H1 (cell line): ENCODE measurements at regions not wholly inside any gene's neighbourhood (a gene's known extent, or its start where the extent isn't known, plus 50 kb on each side); places are given as distances from the start of the nearest gene placed in this dataset.

Experiments
- CTCF ChIA-PET: fragments of 300-600 bp; sonication (Branson Sonifier 250); formaldehyde crosslinking; loops from one replicate; lab custom pipeline; 2021; ENCODE audit not compliant: partially characterized antibody; lab: Charles Lee
- POLR2A ChIA-PET: fragments of 300-600 bp; sonication (Branson Sonifier 250); formaldehyde crosslinking; loops from one replicate; lab custom pipeline; 2021; ENCODE audit warnings: inconsistent platforms; ENCODE audit not compliant: partially characterized antibody; lab: Charles Lee
- DNase-seq, 2 experiments: peaks; one replicate each; pipeline versions ENCODE4 v3.0.0 to v3.0.0-alpha.2; 2010 to 2022; ENCODE audit warnings: low spot score in 2 of 2, low read depth in 1 of 2, mixed read lengths in 1 of 2
- FAIRE-seq: peaks from 2 replicates; lab custom pipeline; 2011; peaks lifted over from hg19 to GRCh38; lab: Jason Lieb, UNC
- H2AFZ ChIP-seq: 2 replicates; pipeline ENCODE4 v1.8.1; 2012; ENCODE audit warnings: low read length, inconsistent platforms
- H2AK5ac ChIP-seq: 2 replicates; pipeline ENCODE4 v1.6.1; 2013; ENCODE audit warnings: low read depth, low read length
- H2BK120ac ChIP-seq: replicated peaks from 2 replicates; pipeline ENCODE3; 2013; ENCODE audit warnings: low read depth, low read length, inconsistent platforms
- H2BK12ac ChIP-seq: 2 replicates; pipeline ENCODE4 v1.6.1; 2013; ENCODE audit warnings: low read depth, low read length
- H2BK15ac ChIP-seq: 2 replicates; pipeline ENCODE4 v1.6.1; 2013; ENCODE audit warnings: low read length
- H2BK20ac ChIP-seq: 2 replicates; pipeline ENCODE4 v1.6.1; 2013; ENCODE audit warnings: low read length
- H2BK5ac ChIP-seq: 2 replicates; pipeline ENCODE4 v1.6.1; 2013; ENCODE audit warnings: low read depth, low read length
- H3K14ac ChIP-seq: 2 replicates; pipeline ENCODE4 v1.6.1; 2013; ENCODE audit warnings: inconsistent platforms; ENCODE audit not compliant: insufficient read length
- H3K18ac ChIP-seq: 2 replicates; pipeline ENCODE4 v1.6.1; 2013; ENCODE audit warnings: low read length; ENCODE audit errors: extremely low read depth
- H3K23ac ChIP-seq: 2 replicates; pipeline ENCODE4 v1.6.1; 2013; ENCODE audit warnings: inconsistent platforms; ENCODE audit not compliant: insufficient read length
- H3K23me2 ChIP-seq: 2 replicates; pipeline ENCODE4 v1.6.1; 2013; ENCODE audit warnings: low read depth, low read length
- H3K27ac ChIP-seq: 2 replicates; pipeline ENCODE4 v1.6.1; 2011; ENCODE audit warnings: low read depth, low read length, inconsistent platforms
- H3K27me3 ChIP-seq, 4 experiments: replicated peaks in 1 of 4; 1 replicate in 1 of 4; 2 replicates in 3 of 4; pipeline versions ENCODE4 v1.6.1 to v1.8.1; 2011 to 2013; ENCODE audit warnings: low read length in 3 of 4, mild to moderate bottlenecking in 3 of 4, inconsistent platforms in 2 of 4, mixed read lengths in 2 of 4, moderate library complexity in 1 of 4; ENCODE audit not compliant: control insufficient read depth in 3 of 4, insufficient read depth in 3 of 4; ENCODE audit errors: extremely low read depth in 1 of 4
- H3K36me3 ChIP-seq, 4 experiments: 2 replicates each; pipeline versions ENCODE4 v1.6.1 to v1.8.1; 2011 to 2013; ENCODE audit warnings: mild to moderate bottlenecking in 4 of 4, low read length in 3 of 4, moderate library complexity in 2 of 4, control low read depth in 1 of 4, inconsistent platforms in 1 of 4; ENCODE audit not compliant: insufficient read depth in 4 of 4, control insufficient read depth in 2 of 4
- H3K4ac ChIP-seq: replicated peaks from 2 replicates; pipeline ENCODE3; 2013; ENCODE audit warnings: low read length, low read depth, mixed read lengths, inconsistent platforms; ENCODE audit not compliant: insufficient read length
- H3K4me1 ChIP-seq, 4 experiments: replicated peaks in 1 of 4; 1 replicate in 1 of 4; 2 replicates in 3 of 4; pipeline versions ENCODE4 v1.6.1 to v1.8.1; 2011 to 2013; ENCODE audit warnings: low read length in 3 of 4, inconsistent platforms in 2 of 4, mixed read lengths in 1 of 4; ENCODE audit not compliant: insufficient read depth in 4 of 4, control insufficient read depth in 3 of 4
- H3K4me2 ChIP-seq, 2 experiments: 2 replicates each; pipeline versions ENCODE4 v1.6.1 to v1.8.1; 2011 to 2013; ENCODE audit warnings: low read depth in 2 of 2, low read length in 2 of 2, control low read depth in 1 of 2, inconsistent platforms in 1 of 2, mild to moderate bottlenecking in 1 of 2; ENCODE audit not compliant: insufficient read depth in 1 of 2
- H3K4me3 ChIP-seq, 4 experiments: fragments of 200-600, 300-600 bp in 1 of 4; sonication (generic), shearing (Covaris generic), sonication (Bioruptor Twin) in 1 of 4; 2 replicates each; pipeline versions ENCODE4 v1.5.1 to v1.8.1; 2011 to 2016; ENCODE audit warnings: low read length in 4 of 4, low read depth in 3 of 4, control low read depth in 2 of 4, inconsistent platforms in 2 of 4, mild to moderate bottlenecking in 2 of 4, mixed read lengths in 1 of 4, moderate library complexity in 1 of 4; ENCODE audit not compliant: insufficient read depth in 2 of 4; ENCODE audit errors: extremely low read depth in 1 of 4
- H3K56ac ChIP-seq: replicated peaks from 2 replicates; pipeline ENCODE3; 2013; ENCODE audit warnings: low read depth, mild to moderate bottlenecking, mixed read lengths, low read length, inconsistent platforms; ENCODE audit not compliant: insufficient read length
- H3K79me1 ChIP-seq: 2 replicates; pipeline ENCODE4 v1.6.1; 2013; ENCODE audit warnings: low read depth, low read length, control low read depth
- H3K79me2 ChIP-seq, 2 experiments: 2 replicates each; pipeline versions ENCODE4 v1.6.1 to v1.8.1; 2012 to 2013; ENCODE audit warnings: low read length in 2 of 2, mild to moderate bottlenecking in 2 of 2, inconsistent platforms in 1 of 2; ENCODE audit not compliant: insufficient read depth in 2 of 2, control insufficient read depth in 1 of 2
- H3K9ac ChIP-seq, 4 experiments: replicated peaks in 1 of 4; 1 replicate in 1 of 4; 2 replicates in 3 of 4; pipeline versions ENCODE4 v1.6.1 to v1.8.1; 2011 to 2013; ENCODE audit warnings: low read depth in 3 of 4, low read length in 3 of 4, control low read depth in 2 of 4, mild to moderate bottlenecking in 2 of 4, moderate library complexity in 2 of 4, inconsistent platforms in 1 of 4; ENCODE audit errors: extremely low read depth in 1 of 4
- H3K9me3 ChIP-seq, 2 experiments: 2 replicates each; pipeline versions ENCODE4 v1.6.1 to v1.8.1; 2012 to 2013; ENCODE audit warnings: mild to moderate bottlenecking in 2 of 2, moderate library complexity in 2 of 2, control low read depth in 1 of 2, inconsistent platforms in 1 of 2, low read depth in 1 of 2, low read length in 1 of 2, mixed read lengths in 1 of 2; ENCODE audit not compliant: insufficient read depth in 2 of 2
- H4K20me1 ChIP-seq, 2 experiments: replicated peaks in 1 of 2; 2 replicates each; pipeline versions ENCODE3 to v1.8.1; 2011 to 2013; ENCODE audit warnings: inconsistent platforms in 2 of 2, low read length in 2 of 2, mild to moderate bottlenecking in 1 of 2; ENCODE audit not compliant: insufficient read depth in 2 of 2, control insufficient read depth in 1 of 2
- H4K5ac ChIP-seq: 2 replicates; pipeline ENCODE4 v1.6.1; 2013; ENCODE audit warnings: low read length, low read depth, mixed read lengths, inconsistent platforms; ENCODE audit not compliant: insufficient read length
- H4K8ac ChIP-seq: 2 replicates; pipeline ENCODE4 v1.8.0; 2013; ENCODE audit warnings: mild to moderate bottlenecking, moderate library complexity, low read length, inconsistent platforms; ENCODE audit not compliant: insufficient read depth; ENCODE audit errors: extremely low read depth
- H4K91ac ChIP-seq: replicated peaks from 2 replicates; pipeline ENCODE3; 2013; ENCODE audit warnings: low read length, mixed read lengths, inconsistent platforms; ENCODE audit not compliant: insufficient read length
- BRCA1 ChIP-seq: IDR thresholded peaks from 2 replicates; pipeline ENCODE4 v1.6.1; 2012; ENCODE audit warnings: low read depth, low read length, improper control_type of control experiment
- CBX8 ChIP-seq: fragments of 300-800, 300-1000 bp; sonication (generic); IDR thresholded peaks from 2 replicates; pipeline ENCODE4 v1.7.1; 2016; ENCODE audit warnings: low read depth, low read length, borderline replicate concordance
- CHD1 ChIP-seq: IDR thresholded peaks from 2 replicates; pipeline ENCODE4 v1.6.1; 2012; ENCODE audit warnings: low read depth, low read length, improper control_type of control experiment
- CTCF ChIP-seq, 3 experiments: IDR thresholded peaks; 1 replicate in 2 of 3; 2 replicates in 1 of 3; pipeline versions ENCODE4 v1.5.1 to v1.6.1; 2011; ENCODE audit warnings: low read length in 3 of 3, mild to moderate bottlenecking in 3 of 3, inconsistent platforms in 2 of 3, low read depth in 1 of 3, moderate library complexity in 1 of 3; ENCODE audit not compliant: insufficient read depth in 1 of 3; ENCODE audit errors: control extremely low read depth in 1 of 3
- EZH2 ChIP-seq: fragments of 200-600 bp; sonication (generic); IDR thresholded peaks from 2 replicates; pipeline ENCODE4 v1.7.1; 2012; ENCODE audit warnings: low read depth, mild to moderate bottlenecking, moderate library complexity, low read length, inconsistent platforms; ENCODE audit not compliant: severe bottlenecking
- HDAC6 ChIP-seq: IDR thresholded peaks from one replicate; pipeline ENCODE4 v1.7.1; 2012; ENCODE audit warnings: low read depth, mild to moderate bottlenecking, inconsistent platforms, low read length, moderate library complexity
- SAP30 ChIP-seq: fragments of 300-600 bp; sonication (generic); IDR thresholded peaks from 2 replicates; pipeline ENCODE4 v1.7.1; 2012; ENCODE audit warnings: low read length, moderate library complexity, mild to moderate bottlenecking, inconsistent platforms; ENCODE audit not compliant: insufficient read depth, insufficient replicate concordance
- SUZ12 ChIP-seq: fragments of 200-600 bp; sonication (generic); IDR thresholded peaks from 2 replicates; pipeline ENCODE4 v1.6.1; 2012; ENCODE audit warnings: mild to moderate bottlenecking, inconsistent platforms, low read length, moderate library complexity, mixed read lengths
- TBP ChIP-seq: IDR thresholded peaks from 2 replicates; pipeline ENCODE4 v1.6.1; 2011; ENCODE audit warnings: low read depth, low read length, improper control_type of control experiment
- USF2 ChIP-seq: IDR thresholded peaks from 2 replicates; pipeline ENCODE4 v1.6.1; 2011; ENCODE audit warnings: low read length, improper control_type of control experiment

GRCh38 chr13:58093394-58093793 lies 461.9 kb downstream of the PCDH17 start:
- Histone ChIP-seq H3K4ac (no peak overlapping the region), H3K79me1 (no peaks in the 10 kb centered on the region), H4K8ac (no peak overlapping the region), H3K4me1 (no peaks in the 10 kb centered on the region), H3K18ac (no peak overlapping the region), H3K9me3 (no peaks in the 10 kb centered on the region), H3K23me2 (no peaks in the 10 kb centered on the region), H3K4me2 (no peak overlapping the region), H3K36me3 (no peaks in the 10 kb centered on the region), H2BK15ac (no peak overlapping the region), H3K4me3 (no peak overlapping the region), H2AFZ (no peak overlapping the region), H2BK20ac (no peak overlapping the region), H2BK12ac (no peak overlapping the region), H4K20me1 (no peaks in the 10 kb centered on the region), H3K14ac (no peak overlapping the region), H2BK5ac (no peak overlapping the region), H4K5ac (no peak overlapping the region), H3K27ac (no peak overlapping the region), H4K91ac (no peak overlapping the region), H2BK120ac (no peak overlapping the region), H2AK5ac (no peak overlapping the region), H3K23ac (no peak overlapping the region), H3K79me2 (no peaks in the 10 kb centered on the region), H3K9ac (no peak overlapping the region), H3K27me3 (no peaks in the 10 kb centered on the region), H3K56ac (no peak overlapping the region)
- DNase-seq (no peak), FAIRE-seq (no peak)
- CTCF ChIA-PET: no interaction called here
- POLR2A ChIA-PET: no interaction called here
- TF ChIP-seq EZH2 (no peak), TBP (no peak), HDAC6 (no peak), SUZ12 (no peak), SAP30 (no peak), CBX8 (no peak), BRCA1 (no peak), CTCF (IDR thresholded peaks at IDR 0.05; ENCODE audit: control extremely low read depth in 1 of 3, insufficient read depth in 1 of 3, low read depth in 1 of 3, low read length in 3 of 3) (no peak), CHD1 (no peak), USF2 (no peak)
